ENCODE measurements at regions not wholly inside any gene's neighbourhood (a gene's known extent, or its start where the extent isn't known, plus 50 kb on each side); places are given as distances from the start of the nearest gene placed in this dataset.

- Mint-ChIP-seq H3K4me1 (no peaks in the 10 kb centered on the region), H3K4me3 (no peak overlapping the region), H3K9me3 (ENCODE audit: insufficient read depth) (no peaks in the 10 kb centered on the region), H3K27ac (no peak overlapping the region), H3K27me3 (peaks cover 14% of the 10 kb centered on the region)
- ChIA-PET CTCF (no interaction called here), POLR2A (no interaction called here)
- Histone ChIP-seq H4K20me1 (ENCODE audit: control insufficient read depth, insufficient read depth, low read length, poor library complexity, severe bottlenecking) (no peaks in the 10 kb centered on the region), H3K27ac (ENCODE audit: low read length in 2 of 2) (no peak overlapping the region), H2AFZ (ENCODE audit: insufficient read depth, low read depth, low read length, poor library complexity, severe bottlenecking) (no peak overlapping the region), H3K4me3 (ENCODE audit: control extremely low read depth in 1 of 5, extremely low read depth in 1 of 5, insufficient read depth in 1 of 5, low read depth in 2 of 5, low read length in 4 of 5) (no peak overlapping the region), H3K27me3 (replicated peaks in 1 of 4; ENCODE audit: control extremely low read depth in 1 of 4, control insufficient read depth in 3 of 4, insufficient read depth in 4 of 4, low read length in 3 of 4) (no peaks in the 10 kb centered on the region), H3K9me3 (ENCODE audit: control extremely low read depth in 1 of 3, control insufficient read depth in 2 of 3, insufficient read depth in 1 of 3, low read length in 2 of 3) (no peaks in the 10 kb centered on the region), H3K4me2 (replicated peaks; ENCODE audit: low read depth, low read length, poor library complexity, severe bottlenecking) (no peak overlapping the region), H3K79me2 (ENCODE audit: control insufficient read depth, insufficient read depth, low read length) (no peaks in the 10 kb centered on the region), H3K4me1 (ENCODE audit: control insufficient read depth in 2 of 2, insufficient read depth in 2 of 2, low read length in 2 of 2) (no peaks in the 10 kb centered on the region), H3K36me3 (replicated peaks in 1 of 2; ENCODE audit: control extremely low read depth in 1 of 2, control insufficient read depth in 1 of 2, extremely low read depth in 1 of 2, insufficient read depth in 2 of 2, low read length in 1 of 2) (no peaks in the 10 kb centered on the region), H3K9ac (ENCODE audit: low read length) (no peak overlapping the region)
- no peak for ATAC-seq (ENCODE audit: low read depth)
- intact Hi-C loops (cut with micrococcal nuclease): no loop called here
- TF ChIP-seq, protein P1, sequence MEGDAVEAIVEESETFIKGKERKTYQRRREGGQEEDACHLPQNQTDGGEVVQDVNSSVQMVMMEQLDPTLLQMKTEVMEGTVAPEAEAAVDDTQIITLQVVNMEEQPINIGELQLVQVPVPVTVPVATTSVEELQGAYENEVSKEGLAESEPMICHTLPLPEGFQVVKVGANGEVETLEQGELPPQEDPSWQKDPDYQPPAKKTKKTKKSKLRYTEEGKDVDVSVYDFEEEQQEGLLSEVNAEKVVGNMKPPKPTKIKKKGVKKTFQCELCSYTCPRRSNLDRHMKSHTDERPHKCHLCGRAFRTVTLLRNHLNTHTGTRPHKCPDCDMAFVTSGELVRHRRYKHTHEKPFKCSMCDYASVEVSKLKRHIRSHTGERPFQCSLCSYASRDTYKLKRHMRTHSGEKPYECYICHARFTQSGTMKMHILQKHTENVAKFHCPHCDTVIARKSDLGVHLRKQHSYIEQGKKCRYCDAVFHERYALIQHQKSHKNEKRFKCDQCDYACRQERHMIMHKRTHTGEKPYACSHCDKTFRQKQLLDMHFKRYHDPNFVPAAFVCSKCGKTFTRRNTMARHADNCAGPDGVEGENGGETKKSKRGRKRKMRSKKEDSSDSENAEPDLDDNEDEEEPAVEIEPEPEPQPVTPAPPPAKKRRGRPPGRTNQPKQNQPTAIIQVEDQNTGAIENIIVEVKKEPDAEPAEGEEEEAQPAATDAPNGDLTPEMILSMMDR (IDR thresholded peaks at IDR 0.05): no peak
- no peak for TF ChIP-seq EZH2 (IDR thresholded peaks at IDR 0.05; ENCODE audit: borderline replicate concordance, insufficient read depth, low read depth, low read length, poor library complexity, severe bottlenecking)
- WGBS (ENCODE audit: insufficient coverage): no CpG with 5 or more reads among the region's 1 CpG
- DNase-seq: no peak
Measured at GRCh38 chr7:25297278-25297677, 69.0 kb upstream of the NPVF start.

DNA sequence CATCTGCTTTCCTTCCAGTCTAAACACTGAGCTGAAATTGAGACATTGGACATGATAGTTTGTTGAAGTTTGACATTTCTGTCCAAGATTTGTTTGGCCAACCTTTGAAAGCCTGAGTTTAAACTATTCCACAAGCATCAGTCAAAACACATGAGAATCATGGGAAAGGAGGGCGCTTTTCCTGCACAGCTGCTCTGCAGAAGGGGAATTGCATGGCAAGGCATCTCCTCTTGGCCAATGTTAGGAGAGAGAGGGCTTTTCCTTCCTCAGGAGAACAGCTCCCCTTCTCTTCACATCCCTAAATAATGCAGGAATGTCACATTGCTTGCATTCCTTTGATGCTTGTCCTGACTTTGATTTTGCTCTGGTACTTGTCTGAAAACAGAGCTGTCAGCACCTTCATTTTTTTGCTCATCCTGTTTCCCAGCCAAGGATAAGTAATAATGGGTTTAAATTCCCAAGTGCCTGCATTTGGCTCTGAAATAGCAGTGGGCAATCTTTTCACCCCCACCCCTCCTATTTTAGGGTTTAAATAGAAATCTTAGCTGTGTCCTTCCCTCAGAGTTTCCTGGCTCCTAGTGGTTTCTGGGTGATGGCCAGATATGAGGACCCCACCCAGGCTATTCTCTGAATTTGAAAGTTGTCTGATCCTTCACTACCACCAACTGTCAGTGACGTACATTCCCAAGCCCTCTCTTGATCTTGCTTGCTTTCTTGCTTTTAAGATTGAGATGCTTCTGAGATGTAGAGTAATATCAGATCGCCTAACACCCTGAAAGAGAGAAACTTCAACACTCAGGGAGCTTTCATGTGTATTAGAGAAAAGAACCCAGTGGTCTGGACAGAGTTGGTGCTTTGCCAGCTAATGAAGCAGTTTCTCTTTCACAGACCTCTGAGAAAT lies 75.2 kb upstream of the NPVF start:
- intact Hi-C loops (cut with micrococcal nuclease): no loop called here
- H3K9me3 ChIP-seq (ENCODE audit: control extremely low read depth in 1 of 3, control insufficient read depth in 2 of 3, insufficient read depth in 1 of 3, low read length in 2 of 3): no peaks in the 10 kb centered on the region
- H3K27me3 ChIP-seq (replicated peaks in 1 of 4; ENCODE audit: control extremely low read depth in 1 of 4, control insufficient read depth in 3 of 4, insufficient read depth in 4 of 4, low read length in 3 of 4): peaks cover 0 to 12% (median 6%) of the 10 kb centered on the region in 4 experiments
- ATAC-seq (ENCODE audit: low read depth) (no peak), DNase-seq (no peak)
- Mint-ChIP-seq H3K4me3 (no peak overlapping the region), H3K9me3 (ENCODE audit: insufficient read depth) (no peaks in the 10 kb centered on the region), H3K27me3 (peaks cover 33% of the 10 kb centered on the region), H3K27ac (no peak overlapping the region), H3K4me1 (no peaks in the 10 kb centered on the region)
- H2AFZ ChIP-seq (ENCODE audit: insufficient read depth, low read depth, low read length, poor library complexity, severe bottlenecking): no peak overlapping the region
- no peaks in the 10 kb centered on the region for H3K79me2 ChIP-seq (ENCODE audit: control insufficient read depth, insufficient read depth, low read length)
- POLR2A ChIA-PET: no interaction called here
- TF ChIP-seq EZH2 (IDR thresholded peaks at IDR 0.05; ENCODE audit: borderline replicate concordance, insufficient read depth, low read depth, low read length, poor library complexity, severe bottlenecking): no peak
- TF ChIP-seq, protein P1 (IDR thresholded peaks at IDR 0.05): no peak
- WGBS (ENCODE audit: insufficient coverage): no CpG with 5 or more reads among the region's 3 CpGs
- H3K4me1 ChIP-seq (ENCODE audit: control insufficient read depth in 2 of 2, insufficient read depth in 2 of 2, low read length in 2 of 2): no peaks in the 10 kb centered on the region
- H3K36me3 ChIP-seq (replicated peaks in 1 of 2; ENCODE audit: control extremely low read depth in 1 of 2, control insufficient read depth in 1 of 2, extremely low read depth in 1 of 2, insufficient read depth in 2 of 2, low read length in 1 of 2): no peaks in the 10 kb centered on the region
- H3K9ac ChIP-seq (ENCODE audit: low read length): no peak overlapping the region
- CTCF ChIA-PET: no interaction called here
- no peak overlapping the region for H3K27ac ChIP-seq (ENCODE audit: low read length in 2 of 2)
- no peak overlapping the region for H3K4me2 ChIP-seq (replicated peaks; ENCODE audit: low read depth, low read length, poor library complexity, severe bottlenecking)
- H3K4me3 ChIP-seq (ENCODE audit: control extremely low read depth in 1 of 5, extremely low read depth in 1 of 5, insufficient read depth in 1 of 5, low read depth in 2 of 5, low read length in 4 of 5): no peak overlapping the region
- no peaks in the 10 kb centered on the region for H4K20me1 ChIP-seq (ENCODE audit: control insufficient read depth, insufficient read depth, low read length, poor library complexity, severe bottlenecking)
